Activated naive CD4-positive, alpha-beta T cell treated with anti-CD3 and anti-CD28 coated beads, Interleukin-2, amount 10 ng/mL, durations not matched to agents 7 days and 5 days (primary cell): ENCODE measurements at regions not wholly inside any gene's neighbourhood (a gene's known extent, or its start where the extent isn't known, plus 50 kb on each side); places are given as distances from the start of the nearest gene placed in this dataset.
"Not testable (repeated sequence)": the region's sequence is repeated elsewhere in the genome, so short reads cannot be mapped to it uniquely, and the experiment has no call there.

Source experiments
- CTCF ChIA-PET: fragments of 350-600 bp; sonication (Branson Sonifier 250); formaldehyde crosslinking; loops from one replicate; lab custom pipeline; 2021; ENCODE audit warnings: antibody characterized with exemption; lab: Charles Lee
- DNase-seq: peaks from one replicate; pipeline ENCODE4 v3.0.0-alpha.2; 2020
- H3K27ac Mint-ChIP-seq: one replicate; pipeline ENCODE4 v1.8.0; 2021; ENCODE audit warnings: mild to moderate bottlenecking, moderate library complexity, mixed read lengths
- H3K27me3 Mint-ChIP-seq: one replicate; pipeline ENCODE4 v1.8.0; 2021; ENCODE audit warnings: mild to moderate bottlenecking, mixed read lengths
- H3K36me3 Mint-ChIP-seq: one replicate; pipeline ENCODE4 v1.8.0; 2021; ENCODE audit warnings: mixed read lengths
- H3K4me1 Mint-ChIP-seq: one replicate; pipeline ENCODE4 v1.8.0; 2021; ENCODE audit warnings: mixed read lengths
- H3K4me3 Mint-ChIP-seq: one replicate; pipeline ENCODE4 v1.8.0; 2021; ENCODE audit warnings: mild to moderate bottlenecking, moderate library complexity, mixed read lengths
- H3K9me3 Mint-ChIP-seq: one replicate; pipeline ENCODE4 v1.8.0; 2021; ENCODE audit warnings: mixed read lengths

DNA sequence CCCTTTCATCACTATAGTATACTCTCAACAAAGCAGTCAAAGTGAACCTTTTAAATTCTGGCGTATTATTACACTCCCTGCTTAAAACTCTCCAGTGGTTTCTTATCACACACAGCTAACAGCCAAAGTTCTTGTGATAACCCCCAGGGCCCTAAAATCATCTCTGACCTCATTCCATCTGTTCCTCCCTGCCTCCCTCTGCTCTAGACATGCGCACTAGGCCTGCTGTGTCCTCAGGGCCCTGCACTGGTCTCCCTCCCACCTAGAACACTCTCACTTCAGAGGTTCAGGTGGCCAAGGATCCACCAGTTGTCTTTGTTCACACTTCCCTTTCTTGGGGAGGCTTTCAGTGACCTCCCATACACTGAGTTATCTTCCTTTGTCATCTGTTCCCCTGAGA lies 603.4 kb downstream of the DSC3 start:
- H3K4me1 Mint-ChIP-seq = no peaks in the 10 kb centered on the region
- no peaks in the 10 kb centered on the region for H3K36me3 Mint-ChIP-seq
- H3K9me3 Mint-ChIP-seq = peaks cover 27% of the 10 kb centered on the region
- H3K4me3 Mint-ChIP-seq = no peak overlapping the region
- H3K27me3 Mint-ChIP-seq = no peaks in the 10 kb centered on the region
- H3K27ac Mint-ChIP-seq = no peak overlapping the region
- CTCF ChIA-PET = no interaction called here
- DNase-seq = no peak

DNA sequence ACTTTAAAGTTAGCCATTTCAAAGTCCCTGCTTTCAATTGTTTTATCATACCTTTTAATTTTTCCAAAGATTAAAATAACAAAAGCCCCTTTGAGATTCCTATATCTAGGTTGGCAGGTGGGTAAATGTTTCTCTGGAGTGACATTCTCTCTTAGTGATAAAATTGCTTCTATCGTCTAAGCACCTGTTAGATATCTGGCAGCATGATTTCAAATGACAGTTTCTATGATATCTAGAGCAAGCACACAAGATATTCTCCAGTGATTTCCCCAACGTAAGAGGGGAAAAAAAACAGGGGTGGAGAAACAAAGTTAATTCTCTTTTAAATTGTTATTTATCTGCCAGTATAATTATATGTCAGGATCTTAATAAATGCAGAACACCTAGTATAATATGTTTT lies 610.2 kb downstream of the DSC3 start:
- Mint-ChIP-seq H3K27ac (no peak overlapping the region), H3K9me3 (peaks cover 6% of the 10 kb centered on the region), H3K27me3 (no peaks in the 10 kb centered on the region), H3K4me1 (no peaks in the 10 kb centered on the region), H3K4me3 (no peak overlapping the region), H3K36me3 (no peaks in the 10 kb centered on the region)
- DNase-seq = no peak
- CTCF ChIA-PET = no interaction called here

DNA sequence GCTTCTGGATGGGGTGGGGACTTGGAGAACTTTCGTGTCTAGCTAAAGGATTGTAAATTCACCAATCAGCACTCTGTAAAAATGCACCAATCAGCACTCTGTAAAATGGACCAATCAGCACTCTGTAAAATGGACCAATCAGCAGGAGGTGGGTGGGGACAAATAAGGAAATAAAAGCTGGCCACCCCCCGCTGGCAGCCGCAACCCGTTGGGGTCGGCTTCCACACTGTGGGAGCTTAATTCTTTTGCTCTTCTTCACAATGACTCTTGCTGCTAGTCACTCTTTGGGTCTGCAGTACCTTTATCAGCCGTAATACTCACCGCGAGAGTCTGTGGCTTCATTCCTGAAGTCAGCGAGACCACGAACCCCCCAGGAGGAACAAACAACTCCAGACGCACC lies 623.1 kb downstream of the DSC3 start:
- H3K27ac Mint-ChIP-seq, H3K36me3 Mint-ChIP-seq, H3K27me3 Mint-ChIP-seq, H3K4me1 Mint-ChIP-seq, DNase-seq, H3K4me3 Mint-ChIP-seq, CTCF ChIA-PET, H3K9me3 Mint-ChIP-seq: not testable (repeated sequence)

DNA sequence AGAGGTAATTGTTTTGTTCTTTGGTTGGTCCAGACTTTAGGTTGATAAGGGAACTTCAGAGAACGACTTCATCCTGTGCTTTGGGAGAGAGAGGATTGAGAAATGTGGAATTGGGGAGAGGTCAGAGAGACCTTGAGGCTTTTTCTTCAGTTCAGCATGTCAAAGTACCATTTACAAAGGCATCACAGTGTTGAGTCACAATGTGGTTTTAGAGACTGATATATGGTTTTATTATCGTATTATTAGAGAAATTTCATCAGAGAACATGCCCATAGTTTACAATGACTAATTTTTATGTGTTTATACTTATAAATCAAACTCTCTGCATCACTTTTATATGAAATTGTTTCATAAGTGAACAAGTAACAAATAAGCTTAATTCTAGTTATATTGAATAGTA lies 626.6 kb downstream of the DSC3 start:
- no peak overlapping the region for H3K27ac Mint-ChIP-seq
- no peaks in the 10 kb centered on the region for H3K27me3 Mint-ChIP-seq
- H3K9me3 Mint-ChIP-seq = peaks cover 10% of the 10 kb centered on the region
- H3K4me3 Mint-ChIP-seq = no peak overlapping the region
- CTCF ChIA-PET = interaction anchor here (0.6 kb wide), 1 partner anchor 494 kb away, joined by 3 read pairs; no protein-coding TSS in a partner anchor
- H3K36me3 Mint-ChIP-seq = no peaks in the 10 kb centered on the region
- H3K4me1 Mint-ChIP-seq = no peaks in the 10 kb centered on the region
- no peak for DNase-seq

DNA sequence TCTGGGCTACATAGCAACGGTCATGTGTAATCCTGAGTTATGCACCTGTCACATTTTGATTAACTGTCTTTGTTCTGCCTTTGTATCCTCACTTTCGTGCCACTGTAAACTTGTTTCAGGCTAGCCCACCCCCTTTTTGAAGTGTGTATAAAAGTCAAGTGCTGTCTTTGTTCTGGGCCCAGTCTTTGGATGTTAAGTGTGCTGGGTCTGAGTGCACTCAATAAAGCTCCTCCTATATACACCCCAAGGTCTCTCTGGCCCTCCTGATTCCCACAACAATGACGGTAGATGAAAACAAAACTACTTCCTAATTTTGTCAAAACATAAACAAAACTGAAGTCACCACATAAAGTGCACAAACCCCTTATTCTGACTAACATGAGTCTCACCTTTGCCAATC lies 633.4 kb downstream of the DSC3 start:
- Mint-ChIP-seq H3K36me3 (no peaks in the 10 kb centered on the region), H3K9me3 (peaks cover 9% of the 10 kb centered on the region), H3K4me1 (no peaks in the 10 kb centered on the region), H3K27ac (no peak overlapping the region), H3K4me3 (no peak overlapping the region), H3K27me3 (no peaks in the 10 kb centered on the region)
- no peak for DNase-seq
- CTCF ChIA-PET = no interaction called here

DNA sequence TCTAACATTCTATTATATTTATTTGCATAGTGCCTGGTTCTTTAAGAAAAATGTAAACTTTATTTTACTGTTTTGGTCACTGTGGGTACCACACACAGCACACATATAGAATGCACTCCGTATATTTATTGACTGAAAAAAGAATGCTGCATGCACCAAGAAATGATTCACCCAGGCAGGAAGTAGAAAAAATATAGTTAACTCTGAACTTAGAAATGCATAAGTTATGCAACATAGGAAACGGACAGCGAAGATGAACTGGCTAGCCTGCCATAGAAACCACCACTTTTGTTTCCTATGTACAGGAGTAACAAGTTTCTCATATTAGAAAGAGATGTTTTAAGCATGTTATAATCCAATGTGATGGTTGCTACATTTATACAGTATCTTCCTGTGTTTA lies 635.8 kb downstream of the DSC3 start:
- no peak for DNase-seq
- H3K9me3 Mint-ChIP-seq = peaks cover 12% of the 10 kb centered on the region
- H3K36me3 Mint-ChIP-seq = no peaks in the 10 kb centered on the region
- no peak overlapping the region for H3K4me3 Mint-ChIP-seq
- CTCF ChIA-PET = no interaction called here
- H3K27me3 Mint-ChIP-seq = no peaks in the 10 kb centered on the region
- no peaks in the 10 kb centered on the region for H3K4me1 Mint-ChIP-seq
- no peak overlapping the region for H3K27ac Mint-ChIP-seq

DNA sequence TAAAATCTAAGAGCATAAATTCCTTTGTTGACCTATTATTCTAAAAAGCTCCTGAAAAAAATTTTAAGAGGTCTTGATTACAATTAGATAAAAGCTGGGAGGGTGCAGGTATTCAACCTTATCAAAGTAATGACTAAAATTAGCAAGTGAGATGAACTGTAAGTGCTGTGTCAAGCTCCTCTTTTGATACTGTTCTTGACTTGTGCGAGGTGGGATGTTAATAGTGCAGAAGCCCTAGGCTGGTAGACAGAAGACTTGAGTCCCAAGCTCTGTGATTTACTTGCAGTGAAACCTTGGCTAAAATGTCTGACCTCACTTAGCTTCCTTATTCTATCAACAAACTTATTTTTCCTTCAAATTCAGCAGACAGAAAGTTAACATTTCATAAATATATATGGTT lies 637.5 kb downstream of the DSC3 start:
- H3K36me3 Mint-ChIP-seq = no peaks in the 10 kb centered on the region
- no peaks in the 10 kb centered on the region for H3K27me3 Mint-ChIP-seq
- CTCF ChIA-PET = no interaction called here
- no peak overlapping the region for H3K27ac Mint-ChIP-seq
- no peak for DNase-seq
- no peaks in the 10 kb centered on the region for H3K4me1 Mint-ChIP-seq
- peaks cover 10% of the 10 kb centered on the region for H3K9me3 Mint-ChIP-seq
- no peak overlapping the region for H3K4me3 Mint-ChIP-seq

DNA sequence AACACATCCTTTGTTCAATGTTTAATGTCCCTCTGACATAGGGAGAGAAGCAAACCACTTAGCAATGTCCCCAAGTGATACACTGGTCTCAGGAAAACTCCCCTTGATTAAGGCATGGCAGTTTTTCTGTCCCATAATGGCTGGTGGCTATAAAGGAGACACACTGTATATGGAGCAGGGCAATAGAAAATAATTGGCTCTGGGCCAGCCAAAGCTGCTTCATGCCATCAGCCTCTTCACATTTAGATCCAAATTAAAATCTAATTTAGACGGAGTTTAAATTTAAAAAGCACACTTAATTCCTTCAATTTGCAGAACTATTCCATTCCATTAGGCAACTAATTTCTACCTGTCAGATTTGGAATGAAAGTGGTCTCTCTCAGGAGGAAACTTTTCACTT lies 638.1 kb downstream of the DSC3 start:
- CTCF ChIA-PET = no interaction called here
- H3K36me3 Mint-ChIP-seq = no peaks in the 10 kb centered on the region
- no peaks in the 10 kb centered on the region for H3K4me1 Mint-ChIP-seq
- H3K9me3 Mint-ChIP-seq = peaks cover 11% of the 10 kb centered on the region
- no peak overlapping the region for H3K27ac Mint-ChIP-seq
- no peaks in the 10 kb centered on the region for H3K27me3 Mint-ChIP-seq
- H3K4me3 Mint-ChIP-seq = no peak overlapping the region
- DNase-seq = no peak

DNA sequence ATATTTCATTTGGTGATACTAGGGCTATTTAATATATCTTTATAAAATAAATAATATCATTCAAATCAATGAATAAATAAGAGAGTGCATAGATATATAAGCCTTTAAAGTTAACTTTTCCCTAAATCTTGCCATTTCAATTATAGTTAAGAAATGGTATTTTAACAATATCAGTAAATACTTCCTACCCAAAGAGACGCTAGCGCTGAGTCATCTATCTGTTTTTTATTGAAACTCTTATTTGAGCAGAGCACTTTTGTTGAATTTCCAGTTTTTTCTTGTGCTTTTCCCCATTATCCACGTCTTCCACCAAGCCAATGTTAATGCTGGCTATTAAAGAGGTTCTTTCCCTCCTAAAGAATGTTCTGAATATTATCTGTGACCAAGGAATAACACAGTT lies 639.3 kb downstream of the DSC3 start:
- Mint-ChIP-seq H3K4me1 (no peaks in the 10 kb centered on the region), H3K36me3 (no peaks in the 10 kb centered on the region), H3K27me3 (no peaks in the 10 kb centered on the region), H3K4me3 (no peak overlapping the region), H3K27ac (no peak overlapping the region), H3K9me3 (peaks cover 8% of the 10 kb centered on the region)
- DNase-seq = no peak
- CTCF ChIA-PET = no interaction called here

DNA sequence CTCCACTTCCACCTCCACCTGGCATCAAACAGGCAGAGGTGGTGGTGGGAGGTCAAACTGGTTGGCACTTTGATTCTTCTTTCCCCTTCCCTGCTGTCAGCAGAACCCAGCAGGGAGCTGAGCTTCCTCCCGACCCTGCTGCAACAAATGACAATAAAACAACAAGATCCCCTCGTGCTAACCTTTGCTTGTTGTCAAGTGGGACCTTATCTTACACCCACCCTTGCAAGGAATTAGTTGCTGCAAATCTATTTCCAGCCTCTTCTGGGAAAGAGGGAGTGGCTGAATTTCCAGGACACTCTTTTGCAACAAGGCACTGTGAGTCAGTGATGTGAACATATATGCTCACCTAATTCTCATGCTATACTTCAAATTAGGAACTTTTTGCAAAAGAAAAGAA lies 655.1 kb downstream of the DSC3 start:
- no peaks in the 10 kb centered on the region for H3K4me1 Mint-ChIP-seq
- H3K9me3 Mint-ChIP-seq = peaks cover 7% of the 10 kb centered on the region
- H3K27ac Mint-ChIP-seq = no peak overlapping the region
- H3K4me3 Mint-ChIP-seq = no peak overlapping the region
- CTCF ChIA-PET = no interaction called here
- H3K27me3 Mint-ChIP-seq = no peaks in the 10 kb centered on the region
- H3K36me3 Mint-ChIP-seq = no peaks in the 10 kb centered on the region
- DNase-seq = no peak

DNA sequence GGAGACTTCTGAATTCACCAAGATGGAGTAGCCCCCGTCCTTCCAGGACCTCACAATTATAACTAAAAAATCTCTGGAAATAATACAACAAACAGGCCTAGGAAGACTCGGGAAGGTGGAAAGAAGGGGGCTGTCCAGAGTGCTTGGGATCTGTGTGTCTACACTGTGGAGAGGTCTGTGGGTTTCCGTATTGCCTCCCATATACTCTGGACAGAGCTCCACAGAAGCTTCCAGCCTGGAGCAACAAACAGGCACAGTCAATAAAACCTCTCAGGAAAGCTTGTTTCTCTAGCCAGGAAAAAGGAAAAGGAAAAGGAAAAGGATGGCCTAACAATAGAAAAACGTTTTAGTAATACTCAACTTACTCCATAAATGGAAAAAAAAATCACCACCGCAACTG lies 655.9 kb downstream of the DSC3 start:
- Mint-ChIP-seq H3K36me3 (no peaks in the 10 kb centered on the region), H3K27me3 (no peaks in the 10 kb centered on the region)
- CTCF ChIA-PET = no interaction called here

DNA sequence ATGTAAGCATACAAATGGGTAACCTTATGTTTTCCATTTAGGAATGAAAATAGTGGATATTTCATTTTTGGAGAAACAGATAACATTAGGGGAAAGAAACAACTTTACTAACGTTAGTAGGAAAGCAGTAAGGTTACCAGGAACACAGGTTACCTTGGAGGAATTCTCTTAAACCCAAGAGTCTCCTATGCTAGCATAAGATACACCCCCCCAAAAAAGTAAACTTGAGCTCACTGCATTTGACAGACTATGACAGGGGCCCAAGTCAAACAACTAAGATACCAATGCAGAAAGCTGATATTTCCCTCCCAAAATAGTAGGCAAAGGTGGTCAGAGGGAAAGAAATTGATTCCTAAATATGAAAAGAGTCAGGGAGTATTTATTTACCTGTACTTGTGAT lies 656.9 kb downstream of the DSC3 start:
- H3K4me1 Mint-ChIP-seq = no peaks in the 10 kb centered on the region
- no peaks in the 10 kb centered on the region for H3K36me3 Mint-ChIP-seq

More for the DNA sequence above, 655.9 kb downstream of the DSC3 start:
- H3K9me3 Mint-ChIP-seq = peaks cover 7% of the 10 kb centered on the region
- no peak for DNase-seq
- no peak overlapping the region for H3K4me3 Mint-ChIP-seq
- no peaks in the 10 kb centered on the region for H3K4me1 Mint-ChIP-seq
- H3K27ac Mint-ChIP-seq = no peak overlapping the region

DNA sequence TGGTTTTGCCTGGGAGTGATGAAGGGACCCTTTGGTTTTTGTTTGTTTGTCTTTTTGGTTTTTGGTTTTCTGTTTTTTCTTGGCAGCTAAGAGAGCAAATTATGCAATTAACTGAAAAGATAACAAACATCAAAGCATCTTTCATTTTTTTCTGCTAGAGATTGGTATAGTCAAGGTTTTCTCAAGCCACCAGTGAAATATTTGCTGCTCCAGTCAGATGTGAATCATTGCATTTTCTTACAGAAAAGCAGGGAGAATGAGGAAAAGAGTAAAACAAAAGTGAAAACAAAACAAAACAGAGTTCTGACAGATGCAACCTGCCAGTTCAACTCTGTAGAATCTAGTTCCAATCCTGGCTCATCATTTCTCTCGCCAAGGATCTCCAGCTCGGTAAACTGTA lies 660.7 kb downstream of the DSC3 start:
- DNase-seq = no peak
- Mint-ChIP-seq H3K36me3 (no peaks in the 10 kb centered on the region), H3K4me1 (no peaks in the 10 kb centered on the region), H3K9me3 (peaks cover 9% of the 10 kb centered on the region), H3K27ac (no peak overlapping the region), H3K4me3 (no peak overlapping the region), H3K27me3 (no peaks in the 10 kb centered on the region)
- CTCF ChIA-PET = no interaction called here

More for the DNA sequence above, 656.9 kb downstream of the DSC3 start:
- CTCF ChIA-PET = no interaction called here
- peaks cover 4% of the 10 kb centered on the region for H3K9me3 Mint-ChIP-seq
- H3K4me3 Mint-ChIP-seq = no peak overlapping the region
- no peaks in the 10 kb centered on the region for H3K27me3 Mint-ChIP-seq
- H3K27ac Mint-ChIP-seq = no peak overlapping the region
- no peak for DNase-seq

DNA sequence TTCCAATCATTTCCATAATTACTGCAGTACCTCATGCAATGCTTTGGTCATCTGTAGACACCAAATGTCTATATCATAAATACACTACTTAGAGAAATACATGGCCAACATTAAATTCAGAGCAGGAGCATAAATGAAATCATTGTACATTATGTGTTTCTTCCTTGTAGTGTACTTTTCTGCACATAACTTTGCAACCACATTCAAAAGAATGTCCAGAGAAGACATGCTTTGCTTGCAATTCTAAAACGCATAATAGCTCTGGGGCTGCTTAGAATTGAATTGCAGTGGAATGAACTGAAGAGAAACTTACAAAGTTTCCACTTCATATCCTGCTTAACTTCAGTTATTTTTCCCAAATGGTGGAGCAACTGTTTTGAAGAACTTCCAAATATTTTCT lies 664.4 kb downstream of the DSC3 start:
- DNase-seq = no peak
- CTCF ChIA-PET = no interaction called here
- Mint-ChIP-seq H3K27ac (no peak overlapping the region), H3K4me3 (no peak overlapping the region), H3K27me3 (no peaks in the 10 kb centered on the region), H3K4me1 (no peaks in the 10 kb centered on the region), H3K36me3 (no peaks in the 10 kb centered on the region), H3K9me3 (peaks cover 9% of the 10 kb centered on the region)

DNA sequence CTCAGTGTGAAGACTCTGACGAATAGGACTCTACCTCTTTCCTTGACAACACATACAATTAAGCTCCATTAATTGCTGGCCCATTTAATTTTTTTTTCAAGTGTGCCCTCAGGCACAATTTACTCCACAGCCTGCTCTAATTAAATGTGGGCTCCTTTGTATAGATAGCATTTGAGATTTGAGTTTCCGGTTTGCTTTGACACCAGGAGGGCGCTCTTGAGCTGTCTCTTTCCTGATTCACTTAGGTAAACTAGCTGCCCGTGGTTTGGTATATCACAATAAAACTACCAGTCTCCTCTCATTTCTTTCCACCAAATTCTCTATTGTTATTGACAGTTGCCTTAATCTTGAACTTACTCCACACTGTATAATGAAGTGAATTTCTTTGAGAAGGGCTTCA lies 666.0 kb downstream of the DSC3 start:
- DNase-seq = no peak
- Mint-ChIP-seq H3K4me1 (no peaks in the 10 kb centered on the region), H3K36me3 (no peaks in the 10 kb centered on the region), H3K9me3 (peaks cover 5% of the 10 kb centered on the region), H3K27me3 (no peaks in the 10 kb centered on the region), H3K4me3 (no peak overlapping the region), H3K27ac (no peak overlapping the region)
- CTCF ChIA-PET = no interaction called here

DNA sequence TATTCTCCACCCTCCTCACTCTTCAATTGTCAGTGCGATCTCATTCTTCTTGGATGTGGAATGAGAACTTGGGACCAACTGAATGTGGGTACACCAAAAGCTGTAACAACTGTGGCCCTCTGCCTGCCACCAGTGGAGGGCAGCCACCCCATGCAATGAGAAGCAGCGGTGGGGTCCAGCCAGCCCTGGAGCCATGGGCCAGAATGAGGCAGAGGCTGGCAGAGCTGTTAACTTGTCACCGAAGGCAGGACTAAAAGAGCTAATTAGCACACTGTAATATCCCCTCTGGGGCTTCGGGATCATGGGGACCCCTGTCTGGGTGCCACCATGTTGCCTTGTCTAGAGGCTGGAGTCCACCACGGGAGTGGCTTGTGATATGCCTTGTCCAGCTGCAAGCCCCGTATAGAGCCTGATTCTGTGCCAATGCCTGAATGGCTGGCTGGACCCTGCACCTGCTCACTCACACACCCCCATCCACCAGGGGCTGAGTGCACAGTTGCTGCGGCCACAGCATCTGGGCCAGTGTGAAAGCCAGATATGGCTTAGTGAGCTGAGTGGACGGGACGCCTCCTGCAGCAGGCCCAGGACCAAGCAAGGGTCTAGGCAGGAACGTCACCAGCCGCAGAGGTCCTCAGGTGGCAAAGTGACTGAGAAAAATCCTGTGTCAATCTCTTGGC lies 680.5 kb downstream of the DSC3 start:
- H3K4me3 Mint-ChIP-seq = no peak overlapping the region

More for the DNA sequence above, 680.5 kb downstream of the DSC3 start:
- no peak overlapping the region for H3K27ac Mint-ChIP-seq
- no peaks in the 10 kb centered on the region for H3K36me3 Mint-ChIP-seq
- no peaks in the 10 kb centered on the region for H3K4me1 Mint-ChIP-seq
- H3K27me3 Mint-ChIP-seq = no peaks in the 10 kb centered on the region
- CTCF ChIA-PET = no interaction called here
- DNase-seq = no peak
- peaks cover 13% of the 10 kb centered on the region for H3K9me3 Mint-ChIP-seq
